ENCODE measurements at regions not wholly inside any gene's neighbourhood (a gene's known extent, or its start where the extent isn't known, plus 50 kb on each side); places are given as distances from the start of the nearest gene placed in this dataset.
A peak's percentile ranks its signal among the peaks of the same experiment; 100 is the strongest.

GRCh38 chr18:22699629-22700028 lies 233.5 kb upstream of the RBBP8 start:
- no peaks in the 10 kb centered on the region for H3K27me3 ChIP-seq
- no peak overlapping the region for H3K4me3 ChIP-seq
- DNase-seq: no peak
- H3K36me3 ChIP-seq (replicated peaks in 1 of 2): no peaks in the 10 kb centered on the region
- intact Hi-C loops (cut with DNase I): loop anchor here (10.0 kb wide), 2 partner anchors 105 to 525 kb away; no protein-coding TSS in a partner anchor
- TF ChIP-seq CTCF (IDR thresholded peaks at IDR 0.05) (no peak), POLR2A (IDR thresholded peaks at IDR 0.05) (no peak)
- H3K9me3 ChIP-seq (replicated peaks in 1 of 3): no peaks in the 10 kb centered on the region
- H3K27ac ChIP-seq: no peak overlapping the region
- 87 to 89% (median 88%) methylated on average over 9 of the region's 9 CpGs for WGBS, 4 donors
- peaks cover 28 to 29% of the 10 kb centered on the region in 2 donors for H3K4me1 ChIP-seq (replicated peaks in 1 of 2)

GRCh38 chr18:22700920-22701319 lies 232.2 kb upstream of the RBBP8 start:
- DNase-seq: no peak
- H3K36me3 ChIP-seq (replicated peaks in 1 of 2): no peaks in the 10 kb centered on the region
- no peaks in the 10 kb centered on the region for H3K9me3 ChIP-seq (replicated peaks in 1 of 3)
- H3K27me3 ChIP-seq: no peaks in the 10 kb centered on the region
- H3K4me1 ChIP-seq (replicated peaks in 1 of 2): peaks cover 19 to 21% of the 10 kb centered on the region in 2 donors
- no peak overlapping the region for H3K4me3 ChIP-seq
- TF ChIP-seq CTCF (IDR thresholded peaks at IDR 0.05): no peak
- TF ChIP-seq POLR2A (IDR thresholded peaks at IDR 0.05): no peak
- intact Hi-C loops (cut with DNase I): loop anchor here in 1 of 2 donors (10.0 kb wide), 1 partner anchor 526 kb away; no protein-coding TSS in a partner anchor
- WGBS, 4 donors: 46 to 52% (median 49%) methylated on average over 1 of the region's 1 CpG
- H3K27ac ChIP-seq: peak overlapping the region in 1 of 5 donors; percentile 3

GRCh38 chr18:22701326-22701725 lies 231.8 kb upstream of the RBBP8 start:
- H3K4me1 ChIP-seq (replicated peaks in 1 of 2): peaks cover 17 to 18% of the 10 kb centered on the region in 2 donors
- H3K27me3 ChIP-seq: no peaks in the 10 kb centered on the region
- DNase-seq: no peak
- 57 to 71% (median 65%) methylated on average over 6 of the region's 6 CpGs for WGBS, 4 donors
- intact Hi-C loops (cut with DNase I): loop anchor here in 1 of 2 donors (10.0 kb wide), 1 partner anchor 527 kb away; no protein-coding TSS in a partner anchor
- H3K4me3 ChIP-seq: no peak overlapping the region
- TF ChIP-seq POLR2A (IDR thresholded peaks at IDR 0.05) (no peak), CTCF (IDR thresholded peaks at IDR 0.05) (no peak)
- no peaks in the 10 kb centered on the region for H3K36me3 ChIP-seq (replicated peaks in 1 of 2)
- H3K27ac ChIP-seq: peak overlapping the region in 3 of 5 donors; percentile 3 to 38 (median 6)
- H3K9me3 ChIP-seq (replicated peaks in 1 of 3): no peaks in the 10 kb centered on the region

- Histone ChIP-seq H3K27ac (peak overlapping the region in 1 of 5 donors; percentile 6), H3K36me3 (replicated peaks in 1 of 2) (no peaks in the 10 kb centered on the region), H3K27me3 (no peaks in the 10 kb centered on the region), H3K4me3 (no peak overlapping the region), H3K4me1 (replicated peaks in 1 of 2) (peaks cover 17% of the 10 kb centered on the region in 2 donors), H3K9me3 (replicated peaks in 1 of 3) (no peaks in the 10 kb centered on the region)
- no peak for TF ChIP-seq POLR2A (IDR thresholded peaks at IDR 0.05)
- TF ChIP-seq CTCF (IDR thresholded peaks at IDR 0.05): no peak
- DNase-seq: no peak
- intact Hi-C loops (cut with DNase I): loop anchor here in 1 of 2 donors (10.0 kb wide), 1 partner anchor 527 kb away; no protein-coding TSS in a partner anchor
- 59 to 70% (median 67%) methylated on average over 4 of the region's 4 CpGs for WGBS, 4 donors
Observed at GRCh38 chr18:22701795-22702194, 231.3 kb upstream of the RBBP8 start.

Measured in adrenal gland (tissue), 9 donors.